Activated T-helper 2 cell treated with anti-CD3 and anti-CD28 coated beads, Interferon-gamma antibody, Interleukin-2, Interleukin-4, amounts not matched to agents 10 μg/mL and 5 μg/mL and 100 μg/mL, durations not matched to agents 14 hours and 24 hours and 36 hours (primary cell): ENCODE measurements at regions not wholly inside any gene's neighbourhood (a gene's known extent, or its start where the extent isn't known, plus 50 kb on each side); places are given as distances from the start of the nearest gene placed in this dataset.

ENCODE experiments used
- DNase-seq: peaks from one replicate; pipeline ENCODE4 v3.0.0; 2021; ENCODE audit warnings: low spot score
- H3K27ac Mint-ChIP-seq: one replicate; pipeline ENCODE4 v1.8.0; 2021; ENCODE audit warnings: mixed read lengths
- H3K27me3 Mint-ChIP-seq: one replicate; pipeline ENCODE4 v1.8.0; 2021; ENCODE audit warnings: low read depth, mixed read lengths
- H3K36me3 Mint-ChIP-seq: one replicate; pipeline ENCODE4 v1.8.0; 2021; ENCODE audit warnings: low read depth, mixed read lengths
- H3K4me1 Mint-ChIP-seq: one replicate; pipeline ENCODE4 v1.8.0; 2021; ENCODE audit warnings: low read depth, mixed read lengths
- H3K4me3 Mint-ChIP-seq: one replicate; pipeline ENCODE4 v1.8.0; 2021; ENCODE audit warnings: low read depth, mild to moderate bottlenecking, moderate library complexity, mixed read lengths
- H3K9me3 Mint-ChIP-seq: one replicate; pipeline ENCODE4 v1.8.0; 2021; ENCODE audit warnings: mixed read lengths
- intact Hi-C: fragments of 100-400 bp; cut with micrococcal nuclease; formaldehyde crosslinking; loops from one replicate; pipeline ENCODE4 v1.15.1; 2023

DNA sequence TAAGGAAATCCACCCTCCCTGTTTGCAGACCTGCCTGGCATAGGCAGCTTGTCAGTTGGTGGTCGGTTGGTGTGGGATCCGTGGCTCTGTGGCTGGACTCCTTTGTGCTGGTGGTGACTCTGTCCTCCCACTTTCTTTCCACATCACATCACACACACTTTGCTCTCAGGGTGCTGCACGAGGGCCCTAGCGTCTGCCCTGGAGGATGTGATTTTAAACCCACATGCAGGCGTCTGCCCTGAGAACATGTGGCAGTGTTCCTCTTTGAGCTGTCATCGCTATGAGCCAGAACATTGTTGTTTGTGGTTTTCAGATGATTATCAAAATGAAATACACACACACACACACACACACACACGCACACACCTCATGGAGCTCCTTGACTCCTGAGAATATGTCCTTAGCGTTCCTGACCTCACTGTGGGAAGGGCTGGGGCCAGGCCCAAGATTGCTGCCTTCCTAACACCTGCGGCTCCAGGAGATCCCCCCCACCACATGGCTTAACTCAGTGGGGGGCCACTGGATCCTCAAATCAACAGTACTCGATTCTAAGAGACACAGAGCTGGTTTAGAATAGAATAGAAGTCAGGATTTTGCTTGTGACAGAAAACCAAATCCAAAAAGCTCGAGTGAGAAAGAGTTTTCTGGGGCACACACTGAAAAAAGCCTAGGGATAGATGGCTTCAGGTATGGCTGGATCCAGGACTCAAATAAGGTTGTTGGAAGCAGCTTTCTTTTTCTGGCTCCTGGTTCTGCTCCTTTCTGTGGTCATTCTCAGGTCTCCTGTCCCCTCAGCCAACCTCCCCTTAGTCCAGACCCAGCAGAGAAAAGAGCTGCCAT lies 54.8 kb downstream of the RTP5 start:
- no peak overlapping the region for H3K4me3 Mint-ChIP-seq
- no peaks in the 10 kb centered on the region for H3K27me3 Mint-ChIP-seq
- peaks cover 9% of the 10 kb centered on the region for H3K4me1 Mint-ChIP-seq
- no peak for DNase-seq
- intact Hi-C loops, result no loop called here
- no peak overlapping the region for H3K27ac Mint-ChIP-seq
- no peaks in the 10 kb centered on the region for H3K36me3 Mint-ChIP-seq
- H3K9me3 Mint-ChIP-seq, result no peaks in the 10 kb centered on the region

DNA sequence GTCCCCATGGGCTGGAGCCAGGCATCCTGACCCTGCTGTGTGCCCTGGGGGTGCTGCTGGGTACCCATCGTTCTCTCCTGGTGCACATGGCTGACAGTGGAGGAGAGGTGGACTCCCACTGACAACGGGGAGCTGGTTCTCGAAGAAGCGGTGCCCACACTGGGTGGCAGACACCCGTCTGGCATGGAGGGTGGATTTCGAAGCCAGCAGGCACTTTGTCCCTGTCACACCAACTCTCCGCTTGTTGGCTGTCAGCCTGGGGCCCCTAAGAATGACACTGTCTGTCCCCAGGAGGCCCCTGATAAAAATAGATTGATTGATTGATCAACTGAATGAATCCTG lies 55.4 kb downstream of the RTP5 start:
- no peaks in the 10 kb centered on the region for H3K9me3 Mint-ChIP-seq
- intact Hi-C loops, result no loop called here
- H3K27ac Mint-ChIP-seq, result no peak overlapping the region

DNA sequence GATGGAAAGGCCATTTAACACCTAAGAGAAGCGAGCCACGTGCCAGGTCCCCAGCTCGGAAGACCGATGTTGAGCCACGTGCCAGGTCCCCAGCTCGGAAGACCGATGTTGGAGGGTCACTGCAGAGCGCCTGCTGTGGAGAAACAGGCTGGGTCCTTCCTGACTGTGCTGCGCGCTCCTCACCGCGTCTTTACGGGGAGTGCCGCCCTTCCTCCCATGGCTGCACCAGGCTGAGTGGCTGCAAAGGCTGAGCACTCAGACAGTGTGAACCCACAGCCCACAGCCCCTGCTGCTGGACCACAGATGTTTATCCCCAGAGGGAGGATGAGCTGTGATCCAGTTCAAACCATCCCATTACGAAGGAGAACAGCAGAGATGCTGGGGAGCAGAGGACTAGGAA lies 55.7 kb downstream of the RTP5 start:
- no peaks in the 10 kb centered on the region for H3K27me3 Mint-ChIP-seq
- no peaks in the 10 kb centered on the region for H3K36me3 Mint-ChIP-seq
- no peaks in the 10 kb centered on the region for H3K9me3 Mint-ChIP-seq
- H3K4me3 Mint-ChIP-seq, result no peak overlapping the region
- no peak overlapping the region for H3K27ac Mint-ChIP-seq
- H3K4me1 Mint-ChIP-seq, result peaks cover 9% of the 10 kb centered on the region
- no peak for DNase-seq
- intact Hi-C loops, result no loop called here

More for the DNA sequence above, 55.4 kb downstream of the RTP5 start:
- Mint-ChIP-seq H3K4me1 (peaks cover 9% of the 10 kb centered on the region), H3K4me3 (no peak overlapping the region), H3K27me3 (no peaks in the 10 kb centered on the region), H3K36me3 (no peaks in the 10 kb centered on the region)
- no peak for DNase-seq

DNA sequence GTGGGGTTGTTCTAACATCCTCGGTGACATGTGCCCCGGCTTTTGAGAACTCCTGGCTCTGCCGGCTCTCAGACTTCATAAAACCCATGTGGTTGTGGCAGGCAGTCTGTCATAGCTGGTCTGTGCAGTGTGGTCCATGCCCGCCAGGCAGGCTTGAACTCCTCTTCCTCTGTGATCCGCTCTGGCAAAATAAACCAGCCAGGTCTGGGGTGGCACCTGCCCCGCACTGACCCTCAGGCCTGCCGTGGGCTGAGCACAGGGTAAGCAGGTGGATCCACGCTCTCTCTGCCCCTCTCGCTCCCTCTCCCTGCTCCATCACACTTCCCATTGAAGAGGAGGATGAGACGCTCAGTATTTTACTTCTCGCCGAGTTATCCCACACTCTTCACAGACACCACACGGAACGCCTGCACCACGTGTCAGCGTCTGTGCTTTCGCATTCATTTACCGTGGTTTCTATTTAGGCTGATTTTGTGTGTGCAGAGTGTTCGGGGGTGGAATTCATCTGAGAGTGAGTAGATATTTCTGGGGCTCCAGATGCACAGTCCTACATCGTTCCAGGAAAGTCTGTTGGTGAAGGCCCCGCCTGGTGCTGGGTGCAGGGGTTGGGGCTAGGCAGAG lies 56.4 kb downstream of the RTP5 start:
- H3K4me1 Mint-ChIP-seq, result peaks cover 9% of the 10 kb centered on the region

DNA sequence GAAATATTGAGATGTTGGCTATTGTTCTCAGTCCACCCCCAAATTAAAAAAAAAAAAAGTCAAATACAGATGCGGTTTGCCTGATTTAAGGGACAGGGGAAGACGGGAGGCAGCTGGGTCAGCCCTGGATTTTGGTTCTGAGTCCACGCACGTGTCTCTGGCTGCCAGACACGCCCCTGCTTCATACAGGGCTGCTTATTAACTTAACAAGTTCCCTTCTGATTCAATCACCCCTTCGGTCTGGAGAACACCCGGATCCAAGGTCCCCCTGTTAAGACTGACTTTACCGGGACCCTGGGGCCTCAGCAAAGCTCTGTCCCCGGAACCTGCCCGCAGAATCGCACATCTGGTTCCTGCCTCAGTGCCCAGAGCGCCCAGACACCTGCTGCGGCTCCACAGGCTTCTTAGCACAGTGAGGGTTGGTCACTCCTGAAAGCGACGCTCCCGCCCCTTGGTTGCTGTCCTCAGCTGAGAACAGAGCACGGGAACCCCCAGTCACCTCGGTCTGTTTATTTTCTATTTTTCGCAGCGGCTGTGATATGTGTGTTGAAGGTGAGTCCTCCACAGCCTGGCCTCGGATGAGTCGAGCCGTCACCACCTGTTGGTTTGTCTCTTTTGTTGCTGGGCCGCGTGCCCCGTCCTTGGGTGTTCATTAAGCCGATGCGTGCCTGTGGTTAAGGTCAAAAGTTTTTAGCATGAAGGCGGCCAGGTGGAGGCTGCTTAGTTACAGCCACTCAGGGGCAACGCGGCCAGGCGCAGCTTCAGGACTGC lies 57.2 kb downstream of the RTP5 start:
- Mint-ChIP-seq H3K27me3 (no peaks in the 10 kb centered on the region), H3K27ac (no peak overlapping the region), H3K9me3 (no peaks in the 10 kb centered on the region), H3K36me3 (no peaks in the 10 kb centered on the region), H3K4me1 (peaks cover 9% of the 10 kb centered on the region), H3K4me3 (no peak overlapping the region)
- no peak for DNase-seq
- intact Hi-C loops, result no loop called here

More for the DNA sequence above, 56.4 kb downstream of the RTP5 start:
- no peaks in the 10 kb centered on the region for H3K36me3 Mint-ChIP-seq
- no peak overlapping the region for H3K4me3 Mint-ChIP-seq
- no peak for DNase-seq
- no peaks in the 10 kb centered on the region for H3K27me3 Mint-ChIP-seq
- H3K9me3 Mint-ChIP-seq, result no peaks in the 10 kb centered on the region
- H3K27ac Mint-ChIP-seq, result no peak overlapping the region
- intact Hi-C loops, result no loop called here

DNA sequence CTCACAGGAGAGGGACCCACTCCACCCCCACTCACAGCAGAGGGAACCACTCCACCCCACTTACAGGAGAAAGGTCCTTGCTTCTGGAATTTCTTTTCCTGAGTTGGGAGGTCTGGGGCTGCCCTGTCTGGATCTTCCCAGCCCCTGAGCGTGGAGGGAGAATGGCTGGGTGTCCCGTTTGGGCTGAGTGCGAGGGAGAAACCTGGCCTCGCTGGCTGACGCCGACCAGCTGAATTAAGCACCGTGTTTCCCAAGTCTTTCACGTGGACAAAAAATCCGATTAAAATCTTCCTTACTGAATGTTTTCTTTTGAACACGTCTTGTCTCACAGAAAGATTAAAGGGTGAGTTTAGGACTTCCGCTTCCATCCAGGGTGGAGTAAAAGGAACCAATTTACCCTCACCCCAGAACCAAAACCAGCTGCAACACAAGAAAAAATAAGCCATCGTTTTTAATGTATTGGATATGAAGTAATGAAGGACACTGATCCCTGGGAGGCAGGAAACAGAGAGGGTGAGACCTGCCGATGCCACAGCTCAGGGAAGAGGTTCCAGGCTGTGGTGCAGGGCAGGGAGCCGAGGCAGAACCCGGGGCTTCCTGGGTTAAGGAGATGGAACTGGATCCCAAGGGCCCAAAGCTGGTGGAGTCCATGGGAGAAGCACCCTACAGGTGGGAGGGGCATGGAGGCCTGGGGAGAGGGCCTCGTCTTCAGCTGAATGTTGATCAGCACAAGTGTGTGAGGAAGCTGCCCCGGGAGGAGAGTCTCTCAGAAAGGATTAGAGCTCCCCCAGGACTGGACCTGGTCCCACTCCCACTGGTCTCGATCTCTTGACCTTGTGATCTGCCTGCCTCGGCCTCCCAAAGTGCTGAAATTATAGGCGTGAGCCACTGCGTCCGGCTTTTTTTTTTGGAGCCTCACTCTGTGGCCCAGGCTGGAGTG lies 60.3 kb downstream of the RTP5 start:
- H3K4me1 Mint-ChIP-seq, result peaks cover 3% of the 10 kb centered on the region

DNA sequence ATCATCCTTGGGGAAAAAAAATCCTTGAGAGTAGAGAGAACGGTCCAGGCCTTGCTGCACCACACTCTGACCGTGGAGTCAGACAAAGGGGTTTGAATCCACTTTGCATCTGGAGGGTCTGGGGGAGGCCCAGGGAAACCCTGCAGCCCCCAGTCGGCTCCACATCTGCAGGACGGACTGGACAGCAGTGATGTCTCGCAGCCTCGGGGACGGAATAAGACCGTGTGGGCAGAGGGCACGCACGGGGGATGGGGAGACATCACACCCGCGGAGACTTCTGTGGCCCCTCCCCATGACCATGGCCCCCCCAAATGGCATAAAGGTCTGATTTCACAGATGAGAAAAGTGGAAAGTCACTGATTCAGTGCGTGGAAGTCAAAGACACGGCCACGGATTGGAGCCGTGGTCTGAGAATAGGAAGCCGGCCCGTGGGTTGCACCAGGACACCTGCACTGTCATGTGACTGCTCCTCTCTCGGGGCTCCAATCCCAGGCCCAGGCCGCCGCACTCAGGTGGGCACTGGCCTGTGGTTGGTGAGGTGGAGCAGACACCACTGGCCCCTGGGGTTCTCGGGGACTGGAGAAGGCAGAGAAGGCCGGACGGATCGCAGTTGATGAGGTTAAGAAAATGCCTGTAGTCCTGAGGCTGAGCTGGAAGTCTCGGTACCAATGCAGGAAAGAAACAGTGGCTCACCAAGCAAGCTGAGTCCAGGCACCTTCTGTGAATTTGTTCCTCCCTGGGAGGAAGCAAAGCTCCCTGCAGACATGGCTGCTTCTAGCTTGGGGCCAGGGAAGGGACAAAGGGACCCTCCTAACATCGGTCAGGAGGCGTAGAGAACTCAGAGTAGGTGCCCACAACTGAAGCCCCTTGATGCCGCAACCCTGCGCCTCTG lies 61.8 kb downstream of the RTP5 start:
- DNase-seq, result no peak
- H3K27me3 Mint-ChIP-seq, result no peaks in the 10 kb centered on the region
- H3K4me1 Mint-ChIP-seq, result peaks cover 9% of the 10 kb centered on the region
- intact Hi-C loops, result no loop called here
- no peaks in the 10 kb centered on the region for H3K9me3 Mint-ChIP-seq
- H3K27ac Mint-ChIP-seq, result no peak overlapping the region
- no peaks in the 10 kb centered on the region for H3K36me3 Mint-ChIP-seq
- no peak overlapping the region for H3K4me3 Mint-ChIP-seq

More for the DNA sequence above, 60.3 kb downstream of the RTP5 start:
- intact Hi-C loops, result no loop called here
- no peak for DNase-seq
- H3K27me3 Mint-ChIP-seq, result no peaks in the 10 kb centered on the region
- H3K27ac Mint-ChIP-seq, result no peak overlapping the region
- no peaks in the 10 kb centered on the region for H3K9me3 Mint-ChIP-seq
- no peak overlapping the region for H3K4me3 Mint-ChIP-seq
- no peaks in the 10 kb centered on the region for H3K36me3 Mint-ChIP-seq

DNA sequence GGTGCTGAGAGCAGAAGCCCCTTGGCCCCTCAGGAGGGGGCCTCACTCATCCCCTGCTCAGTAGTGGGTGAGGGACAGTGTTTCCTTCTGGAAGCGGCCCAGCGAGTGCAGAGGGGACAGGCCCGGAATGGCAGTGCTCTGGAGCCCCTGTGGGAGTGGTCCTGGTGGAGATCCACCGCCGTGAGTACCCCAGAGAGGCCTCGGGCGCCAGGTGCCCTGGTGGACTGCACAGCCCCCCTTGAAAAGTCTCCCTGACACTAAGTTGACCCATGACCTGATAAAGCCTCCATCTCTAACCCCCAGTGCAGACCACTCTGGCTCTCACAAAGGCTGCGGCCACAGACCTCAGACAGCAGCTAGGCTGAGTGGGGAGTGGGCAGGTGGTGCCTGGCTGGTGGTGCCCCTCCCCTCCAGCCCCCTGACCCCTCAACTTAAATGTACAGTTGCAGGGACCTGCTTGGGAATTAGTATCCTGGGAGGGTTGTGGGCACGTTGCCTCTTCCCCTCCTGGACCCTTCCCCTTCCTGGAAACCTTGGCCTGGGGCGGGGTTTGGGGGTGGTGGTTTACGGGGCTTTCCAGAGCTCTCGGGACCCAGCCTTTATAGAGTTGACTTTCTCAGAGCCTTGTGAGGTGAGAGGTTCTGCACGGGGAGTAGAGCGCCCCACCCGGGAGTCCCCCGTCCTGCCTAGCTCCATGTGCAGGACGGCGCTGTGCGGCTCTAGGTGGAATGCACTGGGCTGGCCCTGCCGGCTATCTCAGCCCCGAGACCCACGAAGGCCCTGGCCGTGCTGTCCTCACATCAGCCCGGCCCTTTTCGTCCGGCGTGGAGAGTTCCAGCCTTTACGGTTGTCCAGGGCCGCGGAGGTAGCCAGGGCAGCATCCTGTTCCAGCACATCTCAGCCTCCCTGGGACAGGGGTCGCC lies 62.7 kb downstream of the RTP5 start:
- intact Hi-C loops, result no loop called here
- no peak for DNase-seq
- Mint-ChIP-seq H3K36me3 (no peaks in the 10 kb centered on the region), H3K9me3 (no peaks in the 10 kb centered on the region), H3K27me3 (no peaks in the 10 kb centered on the region), H3K4me1 (peaks cover 9% of the 10 kb centered on the region), H3K27ac (no peak overlapping the region), H3K4me3 (no peak overlapping the region)

DNA sequence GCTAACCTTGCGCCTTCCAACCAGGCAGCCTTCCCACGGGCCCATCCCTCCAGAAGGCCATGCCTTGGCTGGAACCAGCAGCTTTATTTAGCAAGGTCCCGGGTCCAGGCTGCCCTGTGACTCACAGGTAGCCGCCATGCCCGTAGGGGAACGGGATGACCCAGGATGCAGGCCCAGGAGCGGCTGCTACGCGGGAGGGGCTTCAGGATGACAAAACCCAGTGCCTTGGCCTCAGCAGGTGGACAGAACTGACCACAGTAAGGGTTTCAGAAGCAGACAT lies 63.3 kb downstream of the RTP5 start:
- H3K36me3 Mint-ChIP-seq, result no peaks in the 10 kb centered on the region
- H3K4me1 Mint-ChIP-seq, result peaks cover 9% of the 10 kb centered on the region
- intact Hi-C loops, result no loop called here
- H3K27me3 Mint-ChIP-seq, result no peaks in the 10 kb centered on the region
- no peak overlapping the region for H3K4me3 Mint-ChIP-seq
- no peak for DNase-seq
- no peaks in the 10 kb centered on the region for H3K9me3 Mint-ChIP-seq
- peak overlapping the region; percentile 7 for H3K27ac Mint-ChIP-seq

DNA sequence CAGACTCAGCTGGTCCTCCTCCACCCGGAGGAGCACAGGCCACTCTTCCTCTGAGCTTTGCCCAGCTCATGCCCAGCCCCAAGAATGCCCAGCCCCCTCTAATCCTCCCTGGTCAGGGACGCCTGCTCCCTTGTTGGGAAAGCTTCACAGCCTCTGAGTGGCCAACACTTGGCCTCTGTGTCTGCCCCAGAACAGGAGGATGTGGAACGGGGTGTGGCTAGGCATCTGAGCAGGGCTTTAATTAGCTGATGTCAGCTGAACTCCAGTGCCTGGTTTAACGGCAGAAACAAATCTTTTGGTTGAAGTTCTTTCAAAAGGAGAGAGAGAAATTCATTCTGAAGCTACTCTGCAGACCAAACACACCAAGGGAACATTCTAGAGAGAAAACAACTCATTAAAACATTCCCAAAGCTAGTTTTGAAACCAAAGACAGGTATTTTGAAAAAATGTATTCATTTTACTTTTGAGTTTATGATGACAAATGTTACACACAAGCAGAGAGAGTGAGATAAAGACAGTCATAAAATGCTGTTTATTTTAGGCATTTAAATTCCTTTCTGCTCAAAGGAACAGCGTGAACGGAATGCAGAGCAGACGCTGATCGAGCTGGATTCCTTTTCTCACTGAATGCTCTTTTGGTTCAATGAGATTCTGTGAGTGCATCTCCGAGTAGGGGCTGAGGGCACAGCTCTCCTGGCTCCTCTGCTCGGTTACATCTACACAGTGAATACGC lies 63.8 kb downstream of the RTP5 start:
- Mint-ChIP-seq H3K27ac (peak overlapping the region; percentile 7), H3K9me3 (no peaks in the 10 kb centered on the region), H3K4me1 (peaks cover 9% of the 10 kb centered on the region), H3K4me3 (no peak overlapping the region), H3K27me3 (no peaks in the 10 kb centered on the region), H3K36me3 (no peaks in the 10 kb centered on the region)
- no peak for DNase-seq
- intact Hi-C loops, result no loop called here

DNA sequence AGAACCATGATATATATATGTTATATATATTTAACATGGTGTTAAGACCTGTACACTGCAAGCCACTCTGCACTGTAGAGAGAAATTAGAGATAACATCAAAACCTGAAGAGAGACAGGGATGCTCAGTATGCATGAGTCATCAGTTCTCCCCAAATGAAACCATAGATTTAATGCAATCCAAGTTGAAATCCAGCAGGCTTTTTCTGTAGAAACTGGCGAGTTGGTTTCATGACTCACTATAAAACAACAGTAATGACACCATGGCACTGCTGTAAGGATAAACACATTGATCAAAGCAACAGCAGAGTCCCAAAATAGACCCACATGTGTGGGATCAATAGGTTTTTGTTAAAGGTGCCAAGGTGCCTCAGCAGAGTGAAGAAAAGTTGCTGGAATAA lies 65.8 kb downstream of the RTP5 start:
- DNase-seq, result no peak
- Mint-ChIP-seq H3K4me1 (peaks cover 9% of the 10 kb centered on the region), H3K36me3 (no peaks in the 10 kb centered on the region), H3K27ac (no peak overlapping the region), H3K4me3 (no peak overlapping the region), H3K27me3 (no peaks in the 10 kb centered on the region), H3K9me3 (no peaks in the 10 kb centered on the region)
- intact Hi-C loops, result no loop called here
